ENCODE measurements at regions not wholly inside any gene's neighbourhood (a gene's known extent, or its start where the extent isn't known, plus 50 kb on each side); places are given as distances from the start of the nearest gene placed in this dataset.

DNA sequence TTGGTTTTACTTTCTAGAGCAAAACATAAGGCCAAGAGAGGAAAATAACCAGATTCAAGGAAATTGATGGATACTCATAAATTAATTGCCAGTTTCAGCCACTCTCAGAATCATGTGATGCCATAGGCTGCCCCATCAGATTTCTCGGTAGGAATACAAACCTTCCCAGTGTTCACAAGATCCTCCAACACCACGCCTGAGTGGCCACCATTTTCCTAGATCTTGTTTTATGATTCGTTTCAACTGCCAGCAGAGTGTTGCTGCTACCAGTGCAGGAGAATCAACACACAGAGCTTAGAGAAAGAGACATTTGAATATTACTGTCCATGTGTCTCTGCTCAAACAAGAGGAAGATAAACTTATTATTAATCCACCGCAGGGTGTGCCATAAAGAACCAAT is 434.2 kb upstream of the CDH4 start:
- Histone ChIP-seq H3K27ac (replicated peaks) (no peak overlapping the region), H3K4me3 (no peak overlapping the region), H3K4me1 (no peaks in the 10 kb centered on the region), H3K9me3 (replicated peaks) (no peaks in the 10 kb centered on the region), H3K36me3 (no peaks in the 10 kb centered on the region), H3K27me3 (ENCODE audit: low read depth) (peaks cover 61% of the 10 kb centered on the region)
- TF ChIP-seq, protein P1, sequence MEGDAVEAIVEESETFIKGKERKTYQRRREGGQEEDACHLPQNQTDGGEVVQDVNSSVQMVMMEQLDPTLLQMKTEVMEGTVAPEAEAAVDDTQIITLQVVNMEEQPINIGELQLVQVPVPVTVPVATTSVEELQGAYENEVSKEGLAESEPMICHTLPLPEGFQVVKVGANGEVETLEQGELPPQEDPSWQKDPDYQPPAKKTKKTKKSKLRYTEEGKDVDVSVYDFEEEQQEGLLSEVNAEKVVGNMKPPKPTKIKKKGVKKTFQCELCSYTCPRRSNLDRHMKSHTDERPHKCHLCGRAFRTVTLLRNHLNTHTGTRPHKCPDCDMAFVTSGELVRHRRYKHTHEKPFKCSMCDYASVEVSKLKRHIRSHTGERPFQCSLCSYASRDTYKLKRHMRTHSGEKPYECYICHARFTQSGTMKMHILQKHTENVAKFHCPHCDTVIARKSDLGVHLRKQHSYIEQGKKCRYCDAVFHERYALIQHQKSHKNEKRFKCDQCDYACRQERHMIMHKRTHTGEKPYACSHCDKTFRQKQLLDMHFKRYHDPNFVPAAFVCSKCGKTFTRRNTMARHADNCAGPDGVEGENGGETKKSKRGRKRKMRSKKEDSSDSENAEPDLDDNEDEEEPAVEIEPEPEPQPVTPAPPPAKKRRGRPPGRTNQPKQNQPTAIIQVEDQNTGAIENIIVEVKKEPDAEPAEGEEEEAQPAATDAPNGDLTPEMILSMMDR (IDR thresholded peaks at IDR 0.05; ENCODE audit: borderline replicate concordance) = no peak
- intact Hi-C loops (cut with micrococcal nuclease) = no loop called here
- DNase-seq = no peak

DNA sequence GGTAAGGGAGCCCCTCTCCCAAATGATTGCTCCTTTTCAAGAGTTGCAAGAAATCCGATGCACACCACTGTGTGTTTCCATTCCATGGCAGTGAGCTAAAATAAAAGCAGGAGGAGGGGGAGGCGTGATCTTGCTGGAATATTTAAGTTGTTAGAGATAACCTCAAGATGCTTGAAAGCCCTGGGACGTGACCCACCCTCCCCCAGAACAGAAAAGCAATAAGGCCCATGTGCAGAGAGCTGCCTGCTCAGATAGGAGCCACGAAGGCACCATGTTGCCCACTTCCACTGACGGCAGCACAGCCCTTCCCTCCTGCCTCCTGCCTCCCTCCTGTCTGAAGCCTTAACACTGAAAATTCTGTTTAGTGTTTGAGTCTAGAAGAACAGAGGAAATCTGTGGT is 432.6 kb upstream of the CDH4 start:
- Histone ChIP-seq H3K27me3 (ENCODE audit: low read depth) (peaks cover 77% of the 10 kb centered on the region), H3K27ac (replicated peaks) (no peak overlapping the region), H3K4me1 (no peaks in the 10 kb centered on the region), H3K9me3 (replicated peaks) (no peaks in the 10 kb centered on the region), H3K4me3 (no peak overlapping the region), H3K36me3 (no peaks in the 10 kb centered on the region)
- intact Hi-C loops (cut with micrococcal nuclease) = no loop called here
- DNase-seq = no peak
- TF ChIP-seq, protein P1 (IDR thresholded peaks at IDR 0.05; ENCODE audit: borderline replicate concordance) = no peak

DNA sequence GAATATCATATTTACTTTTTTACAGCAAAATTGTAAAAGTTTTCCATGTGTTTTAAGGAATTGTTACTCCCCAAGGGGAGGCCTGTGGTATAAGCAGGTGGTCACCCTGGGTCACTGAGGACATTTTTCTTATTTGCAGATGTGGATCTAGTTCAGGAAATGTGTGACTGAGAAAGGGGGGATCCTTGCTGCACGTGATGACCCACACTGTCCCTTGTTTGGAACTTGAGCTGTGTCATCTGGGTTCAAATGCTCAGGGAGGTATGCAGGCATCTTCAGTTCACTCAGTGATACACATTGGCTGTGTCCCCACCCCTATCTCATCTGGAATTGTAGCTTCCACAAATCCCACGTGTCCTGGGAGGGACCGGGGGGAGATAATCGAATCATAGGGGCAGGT is 431.9 kb upstream of the CDH4 start:
- Histone ChIP-seq H3K4me3 (no peak overlapping the region), H3K36me3 (no peaks in the 10 kb centered on the region), H3K9me3 (replicated peaks) (no peaks in the 10 kb centered on the region), H3K27me3 (ENCODE audit: low read depth) (peaks cover 83% of the 10 kb centered on the region), H3K4me1 (no peaks in the 10 kb centered on the region), H3K27ac (replicated peaks) (no peak overlapping the region)
- TF ChIP-seq, protein P1 (IDR thresholded peaks at IDR 0.05; ENCODE audit: borderline replicate concordance) = no peak
- no peak for DNase-seq
- intact Hi-C loops (cut with micrococcal nuclease) = no loop called here

DNA sequence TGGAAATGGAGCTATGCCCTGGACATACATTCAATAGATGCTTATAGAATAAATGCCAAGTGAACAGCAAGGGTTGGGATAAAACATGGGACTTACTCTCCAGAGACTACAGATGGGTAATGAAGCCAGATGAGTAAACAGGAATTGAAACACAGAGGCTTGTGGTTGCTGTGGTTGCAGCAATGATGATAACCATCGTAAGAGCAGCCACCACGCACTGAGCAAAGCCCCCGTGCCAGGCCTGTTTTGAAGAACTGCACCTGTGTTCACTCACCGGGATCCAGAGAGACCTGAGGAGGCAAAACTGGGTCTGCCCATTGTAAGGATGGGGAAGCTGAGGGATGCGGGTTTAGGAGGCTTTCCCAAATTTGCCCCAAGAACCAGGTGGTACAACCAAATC is 431.1 kb upstream of the CDH4 start:
- no peak for DNase-seq
- TF ChIP-seq, protein P1 (IDR thresholded peaks at IDR 0.05; ENCODE audit: borderline replicate concordance) = no peak
- H3K4me1 ChIP-seq = no peaks in the 10 kb centered on the region

DNA sequence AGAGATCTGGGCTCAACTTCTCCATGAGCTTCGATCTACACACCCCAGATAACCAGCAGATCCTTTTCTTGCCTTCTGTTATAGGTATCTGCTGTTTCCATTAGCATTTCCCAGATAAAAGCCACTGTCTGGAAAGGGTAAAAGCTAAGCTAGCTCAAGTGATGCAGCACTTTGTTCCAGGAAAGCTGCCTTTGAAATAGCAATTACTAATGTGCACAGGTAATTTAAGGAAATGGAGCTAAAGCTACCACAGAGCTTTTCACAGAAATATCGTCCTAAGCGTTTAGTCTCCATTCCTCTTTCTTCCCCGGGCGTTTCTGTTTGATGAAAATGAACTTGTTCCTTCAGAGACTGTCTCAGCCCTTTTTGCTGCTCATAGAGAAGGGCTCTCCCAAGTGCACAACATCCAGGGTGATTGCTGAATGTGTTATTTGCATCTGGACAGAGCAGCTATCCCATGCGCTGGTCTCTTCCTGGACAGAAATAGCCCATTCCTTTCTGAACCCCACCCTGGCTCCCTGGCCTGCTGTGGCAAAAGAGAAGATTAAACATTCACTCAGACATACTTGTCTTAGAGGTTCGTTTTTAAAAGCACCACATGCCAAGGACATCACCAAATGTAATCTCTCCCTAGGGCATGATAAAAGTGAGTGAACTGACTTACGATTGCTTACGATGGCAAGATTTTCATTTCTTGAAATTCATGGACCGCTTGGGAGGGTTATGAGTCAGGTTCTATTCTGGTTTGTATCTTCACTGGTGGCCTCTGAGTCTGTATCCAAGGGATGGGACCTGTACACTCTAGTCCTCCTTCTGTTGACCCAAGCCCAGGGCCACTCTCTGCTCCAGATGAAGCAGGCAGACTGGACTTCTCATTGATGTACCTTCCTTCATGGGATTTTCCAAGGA is 429.1 kb upstream of the CDH4 start:
- Histone ChIP-seq H3K27me3 (ENCODE audit: low read depth) (peaks cover 75% of the 10 kb centered on the region), H3K36me3 (no peaks in the 10 kb centered on the region), H3K4me3 (no peak overlapping the region), H3K4me1 (no peaks in the 10 kb centered on the region), H3K27ac (replicated peaks) (no peak overlapping the region), H3K9me3 (replicated peaks) (peaks cover 14% of the 10 kb centered on the region)
- intact Hi-C loops (cut with micrococcal nuclease) = no loop called here
- no peak for DNase-seq
- TF ChIP-seq, protein P1 (IDR thresholded peaks at IDR 0.05; ENCODE audit: borderline replicate concordance) = no peak

More for the DNA sequence above, 431.1 kb upstream of the CDH4 start:
- H3K36me3 ChIP-seq = no peaks in the 10 kb centered on the region
- no peaks in the 10 kb centered on the region for H3K9me3 ChIP-seq (replicated peaks)
- intact Hi-C loops (cut with micrococcal nuclease) = no loop called here
- H3K27ac ChIP-seq (replicated peaks) = no peak overlapping the region
- H3K4me3 ChIP-seq = no peak overlapping the region
- peaks cover 80% of the 10 kb centered on the region for H3K27me3 ChIP-seq (ENCODE audit: low read depth)
